ENCODE measurements at regions not wholly inside any gene's neighbourhood (a gene's known extent, or its start where the extent isn't known, plus 50 kb on each side); places are given as distances from the start of the nearest gene placed in this dataset.

DNA sequence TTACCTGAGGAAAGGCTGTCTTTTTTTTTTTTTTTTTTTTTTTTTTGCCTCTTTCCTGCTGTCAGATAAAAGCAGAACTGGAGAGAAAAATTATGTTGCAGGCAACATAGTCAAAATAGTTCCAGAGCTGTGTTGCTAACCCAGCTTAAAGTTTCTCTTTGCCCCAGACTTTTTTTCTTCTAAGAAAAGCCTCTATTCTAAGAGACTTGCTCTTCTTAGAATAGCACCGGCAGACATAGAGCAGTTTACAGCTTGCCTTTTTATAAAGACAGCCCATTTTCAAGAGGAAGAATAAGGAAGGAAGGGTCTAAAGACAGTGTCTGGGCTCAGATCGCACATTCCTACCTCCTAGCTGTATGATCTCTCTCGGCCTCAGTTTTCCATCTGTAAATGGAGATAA, 88.7 kb downstream of the TENT5C start:
- H3K9me3 Mint-ChIP-seq = no peaks in the 10 kb centered on the region
- H3K4me3 ChIP-seq (ENCODE audit: low read length) = no peak overlapping the region
- no peaks in the 10 kb centered on the region for H3K4me1 Mint-ChIP-seq
- H3K27ac ChIP-seq (ENCODE audit: low read depth, low read length) = no peak overlapping the region
- H3K9ac ChIP-seq (ENCODE audit: extremely low read depth, low read length, poor library complexity, severe bottlenecking) = no peak overlapping the region
- WGBS, 2 experiments (ENCODE audit: insufficient coverage in 1 of 2, insufficient read length in 1 of 2) = 94% methylated on average over 3 of the region's 3 CpGs; no CpG with 5 or more reads in 1 of the 2 experiments
- H3K36me3 Mint-ChIP-seq (ENCODE audit: low read depth) = no peaks in the 10 kb centered on the region
- no peaks in the 10 kb centered on the region for H3K9me3 ChIP-seq (ENCODE audit: control insufficient read depth, low read length)
- no peaks in the 10 kb centered on the region for H3K27me3 ChIP-seq (ENCODE audit: control insufficient read depth, insufficient read depth, low read length, poor library complexity, severe bottlenecking)
- H3K27me3 Mint-ChIP-seq (ENCODE audit: insufficient read depth) = peaks cover 2% of the 10 kb centered on the region
- TF ChIP-seq CTCF (conservative IDR thresholded peaks at IDR 0.05) = no peak
- no peak overlapping the region for H3K27ac Mint-ChIP-seq
- no peak overlapping the region for H3K4me3 Mint-ChIP-seq
- H3K36me3 ChIP-seq (ENCODE audit: control insufficient read depth, insufficient read depth, low read length) = no peaks in the 10 kb centered on the region
- no peak for DNase-seq
- H3K4me1 ChIP-seq (ENCODE audit: control insufficient read depth, insufficient read depth, low read length) = no peaks in the 10 kb centered on the region

DNA sequence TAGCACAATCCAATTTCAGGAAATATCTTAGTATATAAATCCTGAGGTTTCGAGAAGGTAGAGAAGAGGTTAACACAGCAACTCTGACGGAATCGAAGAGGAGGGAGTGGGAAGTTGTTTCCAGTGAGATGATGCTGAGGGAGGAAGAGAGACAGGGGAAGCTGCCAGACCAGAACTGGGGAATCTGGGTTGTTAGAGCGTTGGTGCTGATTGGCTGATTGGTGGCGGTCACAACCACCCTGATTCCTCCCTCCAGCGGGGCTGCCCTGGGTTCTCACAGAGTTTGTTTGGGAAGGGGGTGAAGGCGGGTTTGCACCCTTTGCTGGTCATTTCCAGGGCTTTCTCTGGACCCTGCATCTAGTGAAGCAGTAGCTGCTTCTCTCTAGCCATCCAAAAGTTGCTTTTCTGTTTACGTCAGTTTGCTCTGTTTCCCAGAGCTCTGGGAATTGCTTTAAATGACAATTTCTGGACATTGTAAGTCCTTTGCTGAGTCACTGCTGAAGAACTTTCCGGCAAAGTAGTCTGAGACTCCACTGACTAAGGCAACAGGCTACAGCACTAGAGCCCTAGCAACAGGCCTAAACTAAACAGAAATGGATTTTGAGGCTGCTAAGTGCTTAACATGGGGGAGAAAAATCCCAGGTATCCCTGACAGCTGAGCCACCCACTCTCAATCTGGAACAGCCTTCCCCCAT, 90.1 kb downstream of the TENT5C start:
- Mint-ChIP-seq H3K4me1 (no peaks in the 10 kb centered on the region), H3K27me3 (ENCODE audit: insufficient read depth) (peaks cover 2% of the 10 kb centered on the region), H3K27ac (no peak overlapping the region), H3K4me3 (no peak overlapping the region), H3K9me3 (no peaks in the 10 kb centered on the region), H3K36me3 (ENCODE audit: low read depth) (no peaks in the 10 kb centered on the region)
- WGBS, 2 experiments (ENCODE audit: insufficient coverage in 1 of 2, insufficient read length in 1 of 2) = 78 to 92% methylated on average over 8 to 9 of the region's 9 CpGs
- no peak overlapping the region for H3K27ac ChIP-seq (ENCODE audit: low read depth, low read length)
- no peaks in the 10 kb centered on the region for H3K27me3 ChIP-seq (ENCODE audit: control insufficient read depth, insufficient read depth, low read length, poor library complexity, severe bottlenecking)
- H3K9me3 ChIP-seq (ENCODE audit: control insufficient read depth, low read length) = no peaks in the 10 kb centered on the region
- no peaks in the 10 kb centered on the region for H3K36me3 ChIP-seq (ENCODE audit: control insufficient read depth, insufficient read depth, low read length)
- H3K9ac ChIP-seq (ENCODE audit: extremely low read depth, low read length, poor library complexity, severe bottlenecking) = no peak overlapping the region
- peak; percentile 65 for DNase-seq
- H3K4me1 ChIP-seq (ENCODE audit: control insufficient read depth, insufficient read depth, low read length) = no peaks in the 10 kb centered on the region
- no peak overlapping the region for H3K4me3 ChIP-seq (ENCODE audit: low read length)
- TF ChIP-seq CTCF (conservative IDR thresholded peaks at IDR 0.05) = no peak

DNA sequence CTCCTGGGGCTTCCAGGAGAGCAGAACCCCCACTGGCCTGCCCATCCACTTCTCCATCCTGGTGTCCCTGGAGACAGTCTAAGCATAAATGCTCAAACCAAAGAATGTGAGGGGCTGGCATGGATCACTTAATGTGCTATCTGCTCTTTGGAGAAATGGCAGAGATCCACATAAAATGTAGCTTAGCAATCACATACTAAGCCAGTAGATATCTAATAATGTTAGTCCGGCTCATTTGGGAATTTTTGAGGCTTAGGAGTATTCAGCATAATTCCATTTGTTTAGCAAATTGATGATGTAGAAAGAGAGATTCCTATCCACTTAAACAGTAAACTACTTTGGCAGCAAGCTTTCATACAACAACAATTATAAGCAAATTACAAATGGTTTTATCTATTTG, 90.7 kb downstream of the TENT5C start:
- Mint-ChIP-seq H3K27me3 (ENCODE audit: insufficient read depth) (peaks cover 2% of the 10 kb centered on the region), H3K4me1 (no peaks in the 10 kb centered on the region), H3K4me3 (no peak overlapping the region), H3K36me3 (ENCODE audit: low read depth) (no peaks in the 10 kb centered on the region), H3K9me3 (no peaks in the 10 kb centered on the region), H3K27ac (no peak overlapping the region)
- Histone ChIP-seq H3K4me1 (ENCODE audit: control insufficient read depth, insufficient read depth, low read length) (no peaks in the 10 kb centered on the region), H3K36me3 (ENCODE audit: control insufficient read depth, insufficient read depth, low read length) (no peaks in the 10 kb centered on the region), H3K9ac (ENCODE audit: extremely low read depth, low read length, poor library complexity, severe bottlenecking) (no peak overlapping the region), H3K27me3 (ENCODE audit: control insufficient read depth, insufficient read depth, low read length, poor library complexity, severe bottlenecking) (no peaks in the 10 kb centered on the region), H3K4me3 (ENCODE audit: low read length) (no peak overlapping the region), H3K27ac (ENCODE audit: low read depth, low read length) (no peak overlapping the region), H3K9me3 (ENCODE audit: control insufficient read depth, low read length) (no peaks in the 10 kb centered on the region)
- TF ChIP-seq CTCF (conservative IDR thresholded peaks at IDR 0.05) = no peak
- WGBS, 2 experiments (ENCODE audit: insufficient coverage in 1 of 2, insufficient read length in 1 of 2) = 100% methylated on average over 1 of the region's 1 CpG; no CpG with 5 or more reads in 1 of the 2 experiments
- DNase-seq = no peak
